ENCODE measurements at regions not wholly inside any gene's neighbourhood (a gene's known extent, or its start where the extent isn't known, plus 50 kb on each side); places are given as distances from the start of the nearest gene placed in this dataset.

DNA sequence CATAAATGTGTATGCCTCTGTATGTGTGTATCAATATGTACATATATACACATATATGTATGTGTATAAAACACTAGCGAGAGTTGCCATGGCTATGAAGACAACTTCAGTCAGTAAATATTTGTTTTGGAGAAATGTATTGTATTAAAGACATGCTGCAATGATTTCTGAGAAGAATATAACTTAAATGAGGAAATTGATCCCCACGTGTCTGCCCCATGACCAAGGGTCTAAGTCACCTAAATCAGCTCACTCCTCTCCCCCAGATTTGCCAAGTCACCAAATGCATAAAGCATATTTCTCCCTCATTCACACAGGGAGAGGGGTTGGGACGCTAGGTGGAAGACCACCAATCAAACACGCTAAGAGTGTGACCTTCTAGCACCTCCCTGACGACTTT lies 58.3 kb upstream of the LYST start:
- Histone ChIP-seq H3K4me1 (ENCODE audit: control insufficient read depth, insufficient read depth, low read length) (peaks cover 44% of the 10 kb centered on the region), H3K4me3 (ENCODE audit: low read length) (no peak overlapping the region), H3K27me3 (ENCODE audit: control insufficient read depth, insufficient read depth, low read length) (no peaks in the 10 kb centered on the region), H3K9ac (ENCODE audit: low read length) (no peak overlapping the region), H3K9me3 (ENCODE audit: control insufficient read depth, low read length) (no peaks in the 10 kb centered on the region), H3K36me3 (ENCODE audit: control insufficient read depth, insufficient read depth, low read length) (no peaks in the 10 kb centered on the region)

DNA sequence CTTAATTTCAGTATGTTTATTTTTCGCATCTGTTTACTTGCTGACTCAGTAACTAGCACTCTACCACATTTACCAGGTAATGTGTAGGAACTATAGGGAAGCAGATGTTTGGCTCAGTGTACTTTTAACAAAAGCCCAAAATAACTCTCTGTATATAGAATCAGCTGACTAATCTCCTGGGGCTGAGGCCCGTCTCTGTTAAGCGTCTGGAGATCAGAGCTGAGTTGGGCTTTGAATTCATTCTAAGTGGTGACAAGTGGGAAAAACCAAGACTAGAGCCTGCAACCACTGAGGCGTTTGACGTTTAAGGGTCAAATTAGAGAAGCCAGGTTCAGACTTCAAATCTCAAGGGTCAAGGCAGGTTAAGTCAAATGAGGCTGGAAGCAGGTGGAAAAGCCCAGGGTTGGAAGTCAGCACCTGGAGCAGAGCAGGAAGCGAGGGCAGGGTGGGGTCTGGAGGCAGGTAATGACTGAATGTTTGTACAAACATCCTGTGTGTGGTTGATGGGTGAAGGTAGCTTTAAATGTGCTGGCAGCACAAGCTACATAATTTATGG lies 56.8 kb upstream of the LYST start:
- Histone ChIP-seq H3K36me3 (ENCODE audit: control insufficient read depth, insufficient read depth, low read length) (no peaks in the 10 kb centered on the region), H3K9ac (ENCODE audit: low read length) (no peak overlapping the region)

DNA sequence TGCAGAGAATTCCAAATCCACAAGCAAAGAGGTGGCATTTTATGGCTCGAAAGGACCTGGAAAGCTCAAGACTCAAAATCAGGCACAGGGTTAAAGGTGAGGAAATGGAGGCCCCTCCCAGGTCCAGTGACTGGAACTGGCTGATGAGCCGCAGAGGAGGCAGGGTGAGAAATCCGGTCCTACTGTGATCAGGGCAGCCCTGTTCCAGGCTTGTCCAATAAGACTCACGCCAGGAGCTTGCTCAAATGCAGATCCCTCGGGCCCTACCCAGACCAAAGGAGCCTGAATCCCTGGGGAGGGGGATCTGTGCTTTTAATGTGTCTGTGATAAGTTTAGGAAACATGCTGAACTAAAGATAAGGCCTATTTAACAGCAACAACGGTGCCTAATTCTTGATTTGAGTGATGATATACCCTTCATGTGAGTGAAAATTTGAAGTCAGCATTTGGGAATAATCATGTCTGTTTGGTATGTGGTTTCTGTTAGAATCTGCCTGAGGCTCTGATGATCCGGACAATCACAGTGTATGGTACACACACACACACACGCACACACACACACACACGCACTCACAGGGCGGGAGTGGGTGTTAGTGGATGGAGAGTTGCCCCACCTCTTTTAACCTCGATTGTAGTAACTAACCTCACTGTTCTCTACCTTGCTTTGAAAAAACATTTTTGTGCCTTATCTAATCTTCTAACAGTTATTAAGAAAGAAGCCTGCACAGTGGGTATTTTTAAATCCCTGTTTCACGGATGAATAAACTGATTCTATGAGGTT lies 54.1 kb upstream of the LYST start:
- no peaks in the 10 kb centered on the region for H3K9me3 ChIP-seq (ENCODE audit: control insufficient read depth, low read length)
- no peak overlapping the region for H3K4me3 ChIP-seq (ENCODE audit: low read length)
- H3K9ac ChIP-seq (ENCODE audit: low read length): no peak overlapping the region
- no peaks in the 10 kb centered on the region for H3K36me3 ChIP-seq (ENCODE audit: control insufficient read depth, insufficient read depth, low read length)
- peaks cover 69% of the 10 kb centered on the region for H3K4me1 ChIP-seq (ENCODE audit: control insufficient read depth, insufficient read depth, low read length)
- no peaks in the 10 kb centered on the region for H3K27me3 ChIP-seq (ENCODE audit: control insufficient read depth, insufficient read depth, low read length)

More for the DNA sequence above, 56.8 kb upstream of the LYST start:
- H3K9me3 ChIP-seq (ENCODE audit: control insufficient read depth, low read length): no peaks in the 10 kb centered on the region
- H3K4me1 ChIP-seq (ENCODE audit: control insufficient read depth, insufficient read depth, low read length): peaks cover 58% of the 10 kb centered on the region
- H3K4me3 ChIP-seq (ENCODE audit: low read length): no peak overlapping the region
- no peaks in the 10 kb centered on the region for H3K27me3 ChIP-seq (ENCODE audit: control insufficient read depth, insufficient read depth, low read length)

DNA sequence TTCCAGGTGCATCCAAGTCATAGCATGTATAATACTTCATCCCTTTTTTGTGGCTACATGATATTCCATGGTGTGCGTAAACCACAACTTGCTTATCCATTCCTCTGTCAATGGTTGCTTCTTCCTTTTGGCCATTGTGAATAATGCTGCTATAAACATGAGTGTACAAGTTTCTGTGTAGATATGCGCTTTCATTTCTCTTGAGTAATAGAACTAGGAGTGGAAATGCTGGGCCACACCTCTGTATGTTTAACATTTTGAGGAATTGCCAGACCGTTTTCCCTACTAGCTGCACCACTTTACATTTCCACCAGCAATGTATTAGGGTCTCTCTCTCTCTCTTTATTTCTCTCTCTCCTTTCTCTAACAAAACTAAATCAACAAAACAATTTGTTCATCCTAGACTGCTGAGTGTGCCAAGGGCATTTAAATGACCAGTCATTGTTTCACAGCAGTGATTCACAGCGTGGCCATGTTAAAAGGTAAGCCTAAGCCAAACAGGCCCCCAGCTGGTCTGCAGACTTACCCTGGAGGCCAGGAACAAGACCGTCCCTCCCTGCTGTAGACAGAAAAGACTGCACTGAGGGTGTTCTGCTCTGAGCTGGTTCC lies 53.2 kb upstream of the LYST start:
- H3K4me1 ChIP-seq (ENCODE audit: control insufficient read depth, insufficient read depth, low read length): peaks cover 64% of the 10 kb centered on the region
- H3K9ac ChIP-seq (ENCODE audit: low read length): no peak overlapping the region
- H3K4me3 ChIP-seq (ENCODE audit: low read length): no peak overlapping the region
- no peaks in the 10 kb centered on the region for H3K36me3 ChIP-seq (ENCODE audit: control insufficient read depth, insufficient read depth, low read length)
- H3K9me3 ChIP-seq (ENCODE audit: control insufficient read depth, low read length): no peaks in the 10 kb centered on the region
- H3K27me3 ChIP-seq (ENCODE audit: control insufficient read depth, insufficient read depth, low read length): no peaks in the 10 kb centered on the region

DNA sequence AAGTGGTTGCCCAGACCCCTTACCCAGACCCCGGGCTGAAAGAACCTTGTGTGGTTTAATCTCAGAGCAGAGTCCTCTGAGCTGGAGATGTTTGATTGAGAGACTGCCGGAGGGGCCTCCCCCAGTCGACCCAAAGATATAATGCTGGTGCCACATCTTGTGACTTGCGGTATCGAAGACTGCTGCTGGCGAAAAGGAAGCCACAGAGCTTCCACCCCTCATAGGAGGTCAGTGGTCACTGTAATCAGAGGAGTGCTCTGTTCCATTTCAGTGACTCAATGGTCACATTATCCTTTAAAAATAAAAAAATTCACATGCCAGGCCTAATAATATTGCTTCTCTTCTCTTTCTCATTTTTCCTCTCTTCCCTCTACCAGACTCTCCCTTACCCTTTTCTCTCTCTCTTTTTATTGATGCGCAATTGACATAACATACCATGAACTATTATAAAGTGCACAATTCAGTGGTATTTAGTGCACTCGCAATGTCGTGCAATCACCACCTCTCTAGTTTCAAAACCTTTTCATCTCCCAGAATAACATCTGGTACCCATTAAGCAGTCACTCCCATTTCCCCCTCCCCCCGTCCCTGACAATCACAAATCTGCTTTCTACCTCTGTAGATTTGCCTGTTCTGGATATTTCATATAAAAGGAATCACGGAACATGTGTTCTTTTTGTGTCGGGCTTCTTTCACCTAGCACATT lies 52.6 kb upstream of the LYST start:
- Histone ChIP-seq H3K27me3 (ENCODE audit: control insufficient read depth, insufficient read depth, low read length) (no peaks in the 10 kb centered on the region), H3K9ac (ENCODE audit: low read length) (no peak overlapping the region), H3K4me1 (ENCODE audit: control insufficient read depth, insufficient read depth, low read length) (peaks cover 61% of the 10 kb centered on the region), H3K9me3 (ENCODE audit: control insufficient read depth, low read length) (no peaks in the 10 kb centered on the region), H3K36me3 (ENCODE audit: control insufficient read depth, insufficient read depth, low read length) (no peaks in the 10 kb centered on the region), H3K4me3 (ENCODE audit: low read length) (no peak overlapping the region)

DNA sequence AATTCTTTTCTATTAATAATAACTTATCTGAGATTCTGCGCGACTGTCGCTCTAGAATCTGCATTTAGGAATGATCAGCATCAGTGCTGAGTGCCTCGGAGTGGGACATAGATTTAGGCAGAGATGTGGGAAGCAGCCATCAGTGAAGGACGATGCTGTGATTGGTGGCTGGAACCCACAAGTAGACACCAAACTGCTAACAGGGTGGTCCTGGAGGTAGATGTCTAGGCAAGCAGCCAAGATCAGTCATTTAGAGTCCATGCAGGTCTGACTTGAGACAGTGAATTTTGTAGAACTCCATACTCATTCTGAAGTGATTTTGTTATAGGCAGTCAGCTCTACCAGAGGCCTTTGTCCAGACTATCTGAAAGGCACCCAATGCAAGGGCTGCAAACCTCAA lies 51.8 kb upstream of the LYST start:
- no peak overlapping the region for H3K4me3 ChIP-seq (ENCODE audit: low read length)
- no peak overlapping the region for H3K9ac ChIP-seq (ENCODE audit: low read length)
- H3K9me3 ChIP-seq (ENCODE audit: control insufficient read depth, low read length): no peaks in the 10 kb centered on the region
- peaks cover 53% of the 10 kb centered on the region for H3K4me1 ChIP-seq (ENCODE audit: control insufficient read depth, insufficient read depth, low read length)
- H3K27me3 ChIP-seq (ENCODE audit: control insufficient read depth, insufficient read depth, low read length): no peaks in the 10 kb centered on the region
- no peaks in the 10 kb centered on the region for H3K36me3 ChIP-seq (ENCODE audit: control insufficient read depth, insufficient read depth, low read length)

DNA sequence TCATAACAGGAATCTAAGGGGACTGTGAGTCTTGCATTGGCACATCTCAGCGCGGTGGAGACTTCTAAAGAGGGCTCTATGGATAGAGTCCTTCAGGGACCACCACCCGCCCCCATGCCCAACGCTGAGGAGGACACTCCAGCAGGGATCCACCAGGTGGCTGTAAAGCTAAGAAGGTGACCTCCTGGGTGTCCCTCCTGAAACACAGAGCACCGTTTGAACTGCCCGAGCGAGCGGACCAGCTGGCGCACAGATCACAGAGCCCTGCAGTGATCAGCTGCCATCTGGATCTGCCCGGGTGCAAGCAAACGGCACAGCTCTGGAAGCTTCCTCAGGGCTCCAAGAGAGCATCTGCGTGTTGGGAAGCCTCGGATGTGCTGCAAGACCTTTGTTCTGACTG lies 51.3 kb upstream of the LYST start:
- H3K4me1 ChIP-seq (ENCODE audit: control insufficient read depth, insufficient read depth, low read length): peaks cover 48% of the 10 kb centered on the region
- no peaks in the 10 kb centered on the region for H3K27me3 ChIP-seq (ENCODE audit: control insufficient read depth, insufficient read depth, low read length)
- no peaks in the 10 kb centered on the region for H3K36me3 ChIP-seq (ENCODE audit: control insufficient read depth, insufficient read depth, low read length)
- no peak overlapping the region for H3K9ac ChIP-seq (ENCODE audit: low read length)
- no peaks in the 10 kb centered on the region for H3K9me3 ChIP-seq (ENCODE audit: control insufficient read depth, low read length)
- H3K4me3 ChIP-seq (ENCODE audit: low read length): no peak overlapping the region

DNA sequence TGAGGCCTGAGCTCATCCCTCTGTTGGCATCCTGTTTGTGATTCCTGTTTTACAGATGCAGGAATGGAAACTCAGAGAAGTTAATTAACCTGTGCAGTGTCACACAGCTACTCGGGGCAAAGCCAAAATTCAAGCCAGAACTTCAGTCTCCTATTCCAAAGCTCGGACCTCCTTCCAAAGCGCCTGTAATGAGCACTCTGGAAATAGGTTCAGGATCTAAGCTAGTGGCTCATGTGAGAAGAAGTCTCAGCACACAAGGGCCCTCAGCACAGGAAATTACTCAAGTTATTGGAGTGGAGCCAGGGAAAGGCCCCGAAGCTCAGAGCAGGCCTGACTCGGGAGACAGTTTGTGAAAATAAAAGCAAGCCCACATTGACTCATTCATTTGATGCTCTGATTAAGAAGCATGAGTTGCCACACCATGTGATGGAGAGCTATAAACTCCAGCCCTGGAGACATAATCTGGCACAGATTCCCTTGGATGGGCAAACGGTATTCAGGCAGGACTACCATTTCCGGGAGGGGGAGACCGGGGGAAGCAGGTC lies 50.6 kb upstream of the LYST start:
- H3K4me3 ChIP-seq (ENCODE audit: low read length): no peak overlapping the region
- H3K9ac ChIP-seq (ENCODE audit: low read length): no peak overlapping the region
- H3K4me1 ChIP-seq (ENCODE audit: control insufficient read depth, insufficient read depth, low read length): peaks cover 42% of the 10 kb centered on the region
- H3K9me3 ChIP-seq (ENCODE audit: control insufficient read depth, low read length): no peaks in the 10 kb centered on the region
- H3K27me3 ChIP-seq (ENCODE audit: control insufficient read depth, insufficient read depth, low read length): no peaks in the 10 kb centered on the region
- no peaks in the 10 kb centered on the region for H3K36me3 ChIP-seq (ENCODE audit: control insufficient read depth, insufficient read depth, low read length)
